ENCODE measurements at regions not wholly inside any gene's neighbourhood (a gene's known extent, or its start where the extent isn't known, plus 50 kb on each side); places are given as distances from the start of the nearest gene placed in this dataset.

GRCh38 chr10:113244750-113245149 is 294.7 kb downstream of the TCF7L2 start:
- no peak for DNase-seq
- H3K4me3 ChIP-seq: no peak overlapping the region
- H3K36me3 ChIP-seq: no peaks in the 10 kb centered on the region
- no peaks in the 10 kb centered on the region for H3K9me3 ChIP-seq
- H3K27me3 ChIP-seq: no peaks in the 10 kb centered on the region

- no peaks in the 10 kb centered on the region for H3K27me3 ChIP-seq
- H3K9me3 ChIP-seq: no peaks in the 10 kb centered on the region
- no peak overlapping the region for H3K4me3 ChIP-seq
- no peaks in the 10 kb centered on the region for H3K36me3 ChIP-seq
- DNase-seq: no peak
Measured at GRCh38 chr10:113245286-113245685, 295.2 kb downstream of the TCF7L2 start.

- no peak for DNase-seq
- H3K27me3 ChIP-seq: no peaks in the 10 kb centered on the region
- H3K9me3 ChIP-seq: no peaks in the 10 kb centered on the region
- H3K36me3 ChIP-seq: no peaks in the 10 kb centered on the region
- H3K4me3 ChIP-seq: no peak overlapping the region
Measured at GRCh38 chr10:113247050-113247449, 297.0 kb downstream of the TCF7L2 start.

GRCh38 chr10:113252650-113253618 is 299.9 kb upstream of the HABP2 start:
- H3K9me3 ChIP-seq: no peaks in the 10 kb centered on the region
- no peaks in the 10 kb centered on the region for H3K36me3 ChIP-seq
- no peak for DNase-seq
- no peak overlapping the region for H3K4me3 ChIP-seq
- H3K27me3 ChIP-seq: peaks cover 8% of the 10 kb centered on the region; the same call in 1 of the 2 replicates

GRCh38 chr10:113259576-113260226 is 293.2 kb upstream of the HABP2 start:
- no peak overlapping the region for H3K4me3 ChIP-seq
- H3K27me3 ChIP-seq: peaks cover 8% of the 10 kb centered on the region; the same call in 1 of the 2 replicates
- H3K36me3 ChIP-seq: no peaks in the 10 kb centered on the region
- DNase-seq: no peak
- H3K9me3 ChIP-seq: no peaks in the 10 kb centered on the region

GRCh38 chr10:113261161-113261560 is 291.7 kb upstream of the HABP2 start:
- Histone ChIP-seq H3K9me3 (no peaks in the 10 kb centered on the region), H3K4me3 (no peak overlapping the region), H3K27me3 (peaks cover 8% of the 10 kb centered on the region; the same call in 1 of the 2 replicates), H3K36me3 (no peaks in the 10 kb centered on the region)
- no peak for DNase-seq

- peaks cover 4% of the 10 kb centered on the region; the same call in 1 of the 2 replicates for H3K27me3 ChIP-seq
- no peak for DNase-seq
- no peak overlapping the region for H3K4me3 ChIP-seq
- no peaks in the 10 kb centered on the region for H3K36me3 ChIP-seq
- no peaks in the 10 kb centered on the region for H3K9me3 ChIP-seq
Measured at GRCh38 chr10:113261611-113262091, 291.2 kb upstream of the HABP2 start.

- H3K4me3 ChIP-seq: no peak overlapping the region
- H3K9me3 ChIP-seq: no peaks in the 10 kb centered on the region
- no peaks in the 10 kb centered on the region for H3K36me3 ChIP-seq
- no peaks in the 10 kb centered on the region for H3K27me3 ChIP-seq
- DNase-seq: no peak
Measured at GRCh38 chr10:113263056-113263455, 289.8 kb upstream of the HABP2 start.

GRCh38 chr10:113264333-113265131 is 288.3 kb upstream of the HABP2 start:
- H3K36me3 ChIP-seq: no peaks in the 10 kb centered on the region
- no peaks in the 10 kb centered on the region for H3K27me3 ChIP-seq
- no peak overlapping the region for H3K4me3 ChIP-seq
- DNase-seq: no peak
- H3K9me3 ChIP-seq: no peaks in the 10 kb centered on the region; the same call in 1 of the 2 replicates

GRCh38 chr10:113266147-113266546 is 286.7 kb upstream of the HABP2 start:
- Histone ChIP-seq H3K9me3 (no peaks in the 10 kb centered on the region; the same call in 1 of the 2 replicates), H3K4me3 (no peak overlapping the region), H3K27me3 (no peaks in the 10 kb centered on the region), H3K36me3 (no peaks in the 10 kb centered on the region)
- DNase-seq: no peak

GRCh38 chr10:113267619-113268562 is 285.0 kb upstream of the HABP2 start:
- DNase-seq: peak; percentile 87
- Histone ChIP-seq H3K36me3 (no peaks in the 10 kb centered on the region), H3K4me3 (no peak overlapping the region), H3K27me3 (no peaks in the 10 kb centered on the region), H3K9me3 (no peaks in the 10 kb centered on the region; the same call in 1 of the 2 replicates)

GRCh38 chr10:113269333-113269732 is 283.5 kb upstream of the HABP2 start:
- no peak overlapping the region for H3K4me3 ChIP-seq
- no peaks in the 10 kb centered on the region for H3K36me3 ChIP-seq
- H3K9me3 ChIP-seq: no peaks in the 10 kb centered on the region; the same call in none of the 2 replicates
- DNase-seq: no peak
- H3K27me3 ChIP-seq: no peaks in the 10 kb centered on the region

- no peak overlapping the region for H3K4me3 ChIP-seq
- no peak for DNase-seq
- H3K27me3 ChIP-seq: no peaks in the 10 kb centered on the region
- H3K36me3 ChIP-seq: no peaks in the 10 kb centered on the region
- peaks cover 18% of the 10 kb centered on the region for H3K9me3 ChIP-seq
Measured at GRCh38 chr10:113272511-113272910, 280.3 kb upstream of the HABP2 start.

GRCh38 chr10:113273181-113274163 is 279.4 kb upstream of the HABP2 start:
- no peaks in the 10 kb centered on the region for H3K36me3 ChIP-seq
- no peak for DNase-seq
- no peak overlapping the region for H3K4me3 ChIP-seq
- peaks cover 18% of the 10 kb centered on the region for H3K9me3 ChIP-seq
- no peaks in the 10 kb centered on the region for H3K27me3 ChIP-seq

Measured in MG63 (cell line).